Smooth muscle cell (in vitro differentiated cells): ENCODE measurements at regions not wholly inside any gene's neighbourhood (a gene's known extent, or its start where the extent isn't known, plus 50 kb on each side); places are given as distances from the start of the nearest gene placed in this dataset.

Experiments used
- DNase-seq: peaks from one replicate; lab custom pipeline; 2025; ENCODE audit not compliant: unreplicated experiment; lab: John Stamatoyannopoulos, UW
- H2AFZ ChIP-seq: fragments of 200-600 bp; sonication (generic); 2 replicates; pipeline ENCODE4 v1.6.0; 2016; ENCODE audit warnings: antibody characterized with exemption, low read depth, mild to moderate bottlenecking
- H3F3A ChIP-seq: fragments of 200-600 bp; sonication (generic); 2 replicates; pipeline ENCODE4 v1.6.0; 2017; ENCODE audit warnings: antibody characterized with exemption, low read depth
- H3K27ac ChIP-seq: fragments of 200-600 bp; sonication (generic); 2 replicates; pipeline ENCODE4 v1.5.1; 2016; ENCODE audit warnings: low read depth, mild to moderate bottlenecking
- H3K27me3 ChIP-seq: fragments of 200-600 bp; sonication (generic); 2 replicates; pipeline ENCODE4 v1.6.1; 2016; ENCODE audit warnings: low read depth, mild to moderate bottlenecking
- H3K36me3 ChIP-seq: fragments of 200-600 bp; sonication (generic); 2 replicates; pipeline ENCODE4 v1.5.1; 2016; ENCODE audit warnings: low read depth
- H3K4me1 ChIP-seq: fragments of 200-600 bp; sonication (generic); 2 replicates; pipeline ENCODE4 v1.5.1; 2016; ENCODE audit warnings: low read depth
- H3K4me2 ChIP-seq: fragments of 200-600 bp; sonication (generic); 2 replicates; pipeline ENCODE4 v1.6.0; 2016; ENCODE audit warnings: mild to moderate bottlenecking
- H3K4me3 ChIP-seq: fragments of 200-600 bp; sonication (generic); 2 replicates; pipeline ENCODE4 v1.5.1; 2016; ENCODE audit warnings: mild to moderate bottlenecking
- H3K79me2 ChIP-seq: fragments of 200-600 bp; sonication (generic); 2 replicates; pipeline ENCODE4 v1.6.0; 2016; ENCODE audit warnings: low read depth, mild to moderate bottlenecking
- H3K9ac ChIP-seq: fragments of 200-600 bp; sonication (generic); 2 replicates; pipeline ENCODE4 v1.6.0; 2016; ENCODE audit warnings: low read depth
- H3K9me3 ChIP-seq: fragments of 200-600 bp; sonication (generic); replicated peaks from 2 replicates; pipeline ENCODE4 v1.5.1; 2016; ENCODE audit warnings: low read depth
- H4K20me1 ChIP-seq: fragments of 200-600 bp; sonication (generic); 2 replicates; pipeline ENCODE4 v1.6.0; 2016; ENCODE audit warnings: low read depth
- WGBS: methylation state at CpG from one replicate; pipeline ENCODE4 v1.1.7; 2016; ENCODE audit warnings: low lambda C conversion rate; 5-methylcytosine and 5-hydroxymethylcytosine counted together
- TF ChIP-seq, protein P1 (sequence below): fragments of 200-600 bp; sonication (generic); IDR thresholded peaks from 2 replicates; pipeline ENCODE4 v1.5.1; 2017; ENCODE audit warnings: borderline replicate concordance, mild to moderate bottlenecking, antibody characterized with exemption; ENCODE audit not compliant: insufficient read depth, poor library complexity, severe bottlenecking

DNA sequence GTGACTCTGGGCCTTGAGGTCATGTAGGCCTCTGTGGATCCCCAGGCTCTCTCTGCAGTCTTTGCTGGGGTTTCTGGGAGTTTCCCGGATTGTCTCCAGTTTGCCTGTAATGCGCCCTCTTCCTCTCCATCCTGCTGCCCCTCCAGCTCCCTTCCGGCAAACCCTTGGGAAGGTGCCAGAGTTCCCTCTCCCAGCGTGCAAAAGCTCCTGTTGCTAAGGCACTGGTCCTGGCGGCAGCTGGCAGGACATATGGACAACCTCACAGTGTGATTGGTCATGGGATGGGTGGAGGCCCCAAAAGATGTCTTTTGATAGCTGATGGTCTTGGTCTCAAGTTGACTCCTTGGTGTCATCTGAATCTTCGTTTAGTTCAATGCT, 320.1 kb downstream of the CYP26B1 start:
- Histone ChIP-seq H3K4me2 (no peak overlapping the region), H3K27ac (no peak overlapping the region), H3K36me3 (no peaks in the 10 kb centered on the region), H4K20me1 (no peaks in the 10 kb centered on the region), H2AFZ (no peak overlapping the region), H3K27me3 (no peaks in the 10 kb centered on the region), H3K9ac (no peak overlapping the region), H3K79me2 (no peaks in the 10 kb centered on the region), H3K9me3 (no peaks in the 10 kb centered on the region), H3F3A (no peaks in the 10 kb centered on the region), H3K4me1 (no peaks in the 10 kb centered on the region), H3K4me3 (no peak overlapping the region)
- WGBS: 94% methylated on average over 6 of the region's 6 CpGs
- DNase-seq: no peak
- TF ChIP-seq, protein P1, sequence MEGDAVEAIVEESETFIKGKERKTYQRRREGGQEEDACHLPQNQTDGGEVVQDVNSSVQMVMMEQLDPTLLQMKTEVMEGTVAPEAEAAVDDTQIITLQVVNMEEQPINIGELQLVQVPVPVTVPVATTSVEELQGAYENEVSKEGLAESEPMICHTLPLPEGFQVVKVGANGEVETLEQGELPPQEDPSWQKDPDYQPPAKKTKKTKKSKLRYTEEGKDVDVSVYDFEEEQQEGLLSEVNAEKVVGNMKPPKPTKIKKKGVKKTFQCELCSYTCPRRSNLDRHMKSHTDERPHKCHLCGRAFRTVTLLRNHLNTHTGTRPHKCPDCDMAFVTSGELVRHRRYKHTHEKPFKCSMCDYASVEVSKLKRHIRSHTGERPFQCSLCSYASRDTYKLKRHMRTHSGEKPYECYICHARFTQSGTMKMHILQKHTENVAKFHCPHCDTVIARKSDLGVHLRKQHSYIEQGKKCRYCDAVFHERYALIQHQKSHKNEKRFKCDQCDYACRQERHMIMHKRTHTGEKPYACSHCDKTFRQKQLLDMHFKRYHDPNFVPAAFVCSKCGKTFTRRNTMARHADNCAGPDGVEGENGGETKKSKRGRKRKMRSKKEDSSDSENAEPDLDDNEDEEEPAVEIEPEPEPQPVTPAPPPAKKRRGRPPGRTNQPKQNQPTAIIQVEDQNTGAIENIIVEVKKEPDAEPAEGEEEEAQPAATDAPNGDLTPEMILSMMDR: no peak

DNA sequence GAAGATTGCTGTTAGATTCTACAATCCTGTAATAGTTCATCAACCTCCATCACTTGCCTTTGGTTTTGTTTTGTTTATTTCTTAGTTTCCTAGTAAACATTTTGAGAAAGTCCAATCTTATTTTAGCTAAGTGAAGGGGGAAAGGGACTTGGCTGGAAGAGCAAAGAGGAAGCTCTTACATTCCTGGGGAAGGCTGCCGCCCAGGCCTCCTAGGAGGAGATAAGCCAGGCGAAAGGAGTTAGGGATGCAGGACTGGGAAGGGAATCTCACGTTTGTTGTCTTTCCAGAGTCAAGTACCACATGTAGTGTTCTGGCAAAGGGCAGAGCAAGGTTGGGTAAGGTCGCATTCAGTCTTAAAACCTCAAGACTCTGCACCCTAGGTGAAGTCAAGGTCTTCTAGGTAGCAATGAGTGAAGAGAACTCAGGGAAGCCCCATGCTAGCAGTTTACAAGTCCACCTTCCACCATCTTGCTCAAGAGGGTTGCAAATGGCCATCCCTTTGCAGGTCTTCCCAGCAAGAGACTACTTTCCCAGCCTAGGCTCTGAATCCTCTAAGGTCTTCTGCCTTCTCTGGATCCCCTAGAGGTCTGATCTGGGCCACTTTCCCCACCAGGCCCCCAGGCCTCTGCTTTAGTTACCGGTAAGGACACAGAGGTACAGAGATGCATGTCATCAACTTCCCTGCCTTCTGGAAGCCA, 320.7 kb downstream of the CYP26B1 start:
- WGBS: 72% methylated on average over 5 of the region's 5 CpGs
- no peaks in the 10 kb centered on the region for H4K20me1 ChIP-seq
- H3K27ac ChIP-seq: no peak overlapping the region
- no peak for DNase-seq
- no peaks in the 10 kb centered on the region for H3K27me3 ChIP-seq
- no peaks in the 10 kb centered on the region for H3K9me3 ChIP-seq
- no peak overlapping the region for H2AFZ ChIP-seq
- H3F3A ChIP-seq: no peaks in the 10 kb centered on the region
- TF ChIP-seq, protein P1: no peak
- H3K79me2 ChIP-seq: no peaks in the 10 kb centered on the region
- H3K4me3 ChIP-seq: no peak overlapping the region
- H3K36me3 ChIP-seq: no peaks in the 10 kb centered on the region
- no peak overlapping the region for H3K4me2 ChIP-seq
- no peak overlapping the region for H3K9ac ChIP-seq
- no peaks in the 10 kb centered on the region for H3K4me1 ChIP-seq

DNA sequence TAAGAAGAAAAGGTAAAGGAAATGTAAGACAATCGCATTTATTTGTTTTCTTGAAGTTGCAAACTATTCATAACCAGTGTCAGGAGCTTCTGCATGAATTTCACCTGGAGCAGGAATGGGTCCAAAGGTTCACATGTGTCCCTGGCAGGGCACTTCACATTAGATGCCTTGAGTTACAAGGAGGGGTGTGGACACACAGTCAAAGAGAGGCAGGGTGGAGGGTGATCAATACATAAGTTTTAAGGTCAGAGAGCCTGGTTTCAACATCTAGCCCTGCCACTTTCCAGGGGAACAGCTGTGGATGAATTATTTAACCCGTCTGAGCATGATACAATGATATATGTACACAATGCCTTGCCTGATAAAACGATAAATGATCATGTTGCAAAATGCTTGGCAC, 321.4 kb downstream of the CYP26B1 start:
- Histone ChIP-seq H3F3A (no peaks in the 10 kb centered on the region), H3K4me1 (no peaks in the 10 kb centered on the region), H3K79me2 (no peaks in the 10 kb centered on the region), H3K9me3 (no peaks in the 10 kb centered on the region), H3K36me3 (no peaks in the 10 kb centered on the region), H3K27me3 (no peaks in the 10 kb centered on the region), H3K9ac (no peak overlapping the region), H3K27ac (no peak overlapping the region), H3K4me3 (no peak overlapping the region), H4K20me1 (no peaks in the 10 kb centered on the region), H3K4me2 (no peak overlapping the region), H2AFZ (no peak overlapping the region)
- DNase-seq: no peak
- 92% methylated on average over 3 of the region's 3 CpGs for WGBS
- TF ChIP-seq, protein P1: no peak

DNA sequence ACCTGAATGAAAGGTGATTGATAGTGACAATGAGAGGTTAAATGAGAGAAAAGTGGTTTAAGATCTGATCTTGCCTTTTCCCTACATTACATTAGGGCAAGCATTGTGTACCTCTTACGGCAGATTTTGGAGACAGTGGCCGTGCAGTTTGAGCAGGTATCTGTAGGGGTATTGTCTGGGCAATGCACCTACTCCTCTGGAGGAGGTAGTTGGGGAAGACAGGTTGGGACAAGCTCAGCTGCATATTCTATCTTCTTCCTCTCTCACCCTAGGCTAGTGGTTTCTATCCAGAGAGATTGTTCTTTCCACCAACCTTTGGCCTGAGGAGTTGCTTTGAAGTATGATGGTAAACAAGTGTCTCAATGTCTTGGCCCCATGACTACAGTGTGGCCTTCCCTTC, 323.2 kb downstream of the CYP26B1 start:
- Histone ChIP-seq H3F3A (no peaks in the 10 kb centered on the region), H4K20me1 (no peaks in the 10 kb centered on the region), H2AFZ (no peak overlapping the region), H3K36me3 (no peaks in the 10 kb centered on the region), H3K9ac (no peak overlapping the region), H3K4me2 (no peak overlapping the region), H3K79me2 (no peaks in the 10 kb centered on the region), H3K4me1 (no peaks in the 10 kb centered on the region), H3K27me3 (no peaks in the 10 kb centered on the region), H3K9me3 (no peaks in the 10 kb centered on the region), H3K4me3 (no peak overlapping the region), H3K27ac (no peak overlapping the region)
- 63% methylated on average over 2 of the region's 2 CpGs for WGBS
- DNase-seq: no peak
- TF ChIP-seq, protein P1: no peak
